ENCODE measurements at regions not wholly inside any gene's neighbourhood (a gene's known extent, or its start where the extent isn't known, plus 50 kb on each side); places are given as distances from the start of the nearest gene placed in this dataset.

DNA sequence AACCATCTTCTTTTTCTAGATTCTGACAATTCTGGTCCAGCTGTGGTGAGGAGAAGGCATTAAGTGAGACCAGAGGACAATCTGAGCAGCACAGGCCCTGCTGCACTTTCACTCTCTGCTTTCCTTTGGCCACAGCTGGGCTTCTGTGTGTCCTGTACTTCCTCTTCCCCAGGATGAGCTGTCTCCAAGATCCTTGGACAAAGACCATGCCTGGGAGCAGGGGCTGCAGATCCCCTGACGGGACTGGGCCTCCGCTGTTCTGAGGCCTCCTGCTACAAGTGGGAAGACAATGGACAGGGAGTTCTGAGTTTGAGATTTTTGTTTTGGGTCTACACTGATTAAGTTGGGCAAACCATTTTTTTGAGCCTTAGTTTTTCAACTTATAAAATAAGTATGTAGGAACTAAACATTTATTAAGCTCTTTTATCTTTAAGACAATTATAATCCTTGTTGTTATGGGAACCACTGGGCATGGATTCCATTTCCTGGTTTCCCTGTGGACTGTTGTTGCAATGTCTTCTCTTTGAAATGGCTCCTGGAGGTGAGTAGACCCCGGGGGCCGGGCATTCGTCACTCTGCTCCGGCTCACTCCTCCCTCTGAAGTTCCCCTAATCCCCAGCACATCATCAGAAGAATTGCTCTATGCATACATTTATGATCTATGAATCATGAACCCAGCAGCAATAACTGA, 266.6 kb downstream of the ACTR3 start:
- CTCF ChIA-PET: no interaction called here
- Histone ChIP-seq H3K9me3 (ENCODE audit: control insufficient read depth, insufficient read depth, low read length) (no peaks in the 10 kb centered on the region), H3K27ac (ENCODE audit: low read depth, low read length) (no peak overlapping the region), H3K4me3 (ENCODE audit: low read depth, low read length) (no peak overlapping the region), H3K27me3 (ENCODE audit: control insufficient read depth, insufficient read depth, low read length) (no peaks in the 10 kb centered on the region)
- DNase-seq (ENCODE audit: low read depth, low spot score): no peak
- TF ChIP-seq, protein P1, sequence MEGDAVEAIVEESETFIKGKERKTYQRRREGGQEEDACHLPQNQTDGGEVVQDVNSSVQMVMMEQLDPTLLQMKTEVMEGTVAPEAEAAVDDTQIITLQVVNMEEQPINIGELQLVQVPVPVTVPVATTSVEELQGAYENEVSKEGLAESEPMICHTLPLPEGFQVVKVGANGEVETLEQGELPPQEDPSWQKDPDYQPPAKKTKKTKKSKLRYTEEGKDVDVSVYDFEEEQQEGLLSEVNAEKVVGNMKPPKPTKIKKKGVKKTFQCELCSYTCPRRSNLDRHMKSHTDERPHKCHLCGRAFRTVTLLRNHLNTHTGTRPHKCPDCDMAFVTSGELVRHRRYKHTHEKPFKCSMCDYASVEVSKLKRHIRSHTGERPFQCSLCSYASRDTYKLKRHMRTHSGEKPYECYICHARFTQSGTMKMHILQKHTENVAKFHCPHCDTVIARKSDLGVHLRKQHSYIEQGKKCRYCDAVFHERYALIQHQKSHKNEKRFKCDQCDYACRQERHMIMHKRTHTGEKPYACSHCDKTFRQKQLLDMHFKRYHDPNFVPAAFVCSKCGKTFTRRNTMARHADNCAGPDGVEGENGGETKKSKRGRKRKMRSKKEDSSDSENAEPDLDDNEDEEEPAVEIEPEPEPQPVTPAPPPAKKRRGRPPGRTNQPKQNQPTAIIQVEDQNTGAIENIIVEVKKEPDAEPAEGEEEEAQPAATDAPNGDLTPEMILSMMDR (IDR thresholded peaks at IDR 0.05; ENCODE audit: low read depth, low read length): no peak
- POLR2A ChIA-PET: no interaction called here

DNA sequence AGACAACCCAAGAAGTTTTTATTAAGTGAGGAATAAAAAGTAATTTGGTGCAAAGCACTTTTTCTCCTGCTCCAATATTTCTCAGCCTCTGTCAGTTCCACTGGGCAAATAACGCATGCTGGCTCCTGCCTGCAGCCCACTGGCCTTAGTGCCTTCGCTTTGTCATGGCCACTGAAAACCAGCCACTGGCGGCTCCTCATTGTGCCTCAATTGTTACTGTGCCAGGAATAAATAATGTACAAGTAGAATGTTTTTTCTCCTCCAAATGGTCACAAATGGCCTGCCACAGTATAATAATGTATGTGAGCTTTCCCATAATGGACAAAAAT, 267.1 kb downstream of the ACTR3 start:
- Histone ChIP-seq H3K9me3 (ENCODE audit: control insufficient read depth, insufficient read depth, low read length) (no peaks in the 10 kb centered on the region), H3K4me3 (ENCODE audit: low read depth, low read length) (no peak overlapping the region), H3K27ac (ENCODE audit: low read depth, low read length) (no peak overlapping the region), H3K27me3 (ENCODE audit: control insufficient read depth, insufficient read depth, low read length) (no peaks in the 10 kb centered on the region)
- TF ChIP-seq, protein P1 (IDR thresholded peaks at IDR 0.05; ENCODE audit: low read depth, low read length): no peak
- POLR2A ChIA-PET: no interaction called here
- CTCF ChIA-PET: no interaction called here
- DNase-seq (ENCODE audit: low read depth, low spot score): no peak

DNA sequence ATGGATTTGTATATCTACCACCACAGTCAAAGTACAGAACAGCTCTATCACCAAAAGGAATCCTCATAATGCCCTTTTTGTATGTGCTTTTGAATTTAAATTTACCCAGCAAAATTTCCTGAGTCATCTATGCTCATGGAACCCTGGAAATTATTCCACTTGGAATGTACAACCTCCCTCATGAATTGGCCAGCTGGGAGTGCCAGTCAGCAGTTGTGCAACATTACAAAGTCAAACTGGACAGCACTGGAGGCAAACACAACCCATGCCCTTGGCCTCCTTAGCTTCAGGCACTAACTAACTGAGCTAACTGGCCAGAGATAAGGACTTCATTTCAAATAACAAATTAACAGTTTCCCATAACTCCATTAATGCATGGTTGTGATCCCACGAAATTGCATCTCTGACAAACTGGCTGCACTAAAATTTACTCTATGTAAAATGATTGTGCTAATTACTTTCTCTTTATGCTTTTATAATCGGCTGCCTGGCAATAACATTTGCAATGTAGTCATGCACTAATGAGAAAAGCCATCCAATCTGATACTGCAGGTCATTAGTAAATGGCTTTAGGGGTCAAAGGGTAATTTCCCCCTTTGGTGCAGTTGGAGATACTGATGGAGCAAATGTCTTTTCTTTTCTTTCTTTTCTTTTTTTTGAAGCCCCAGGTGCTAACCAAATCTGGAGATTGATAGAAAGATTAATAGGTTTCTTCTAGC, 270.5 kb downstream of the ACTR3 start:
- ChIA-PET POLR2A (no interaction called here), CTCF (no interaction called here)
- Histone ChIP-seq H3K9me3 (ENCODE audit: control insufficient read depth, insufficient read depth, low read length) (no peaks in the 10 kb centered on the region), H3K27me3 (ENCODE audit: control insufficient read depth, insufficient read depth, low read length) (no peaks in the 10 kb centered on the region), H3K27ac (ENCODE audit: low read depth, low read length) (no peak overlapping the region), H3K4me3 (ENCODE audit: low read depth, low read length) (no peak overlapping the region)
- DNase-seq (ENCODE audit: low read depth, low spot score): no peak
- TF ChIP-seq, protein P1 (IDR thresholded peaks at IDR 0.05; ENCODE audit: low read depth, low read length): no peak

DNA sequence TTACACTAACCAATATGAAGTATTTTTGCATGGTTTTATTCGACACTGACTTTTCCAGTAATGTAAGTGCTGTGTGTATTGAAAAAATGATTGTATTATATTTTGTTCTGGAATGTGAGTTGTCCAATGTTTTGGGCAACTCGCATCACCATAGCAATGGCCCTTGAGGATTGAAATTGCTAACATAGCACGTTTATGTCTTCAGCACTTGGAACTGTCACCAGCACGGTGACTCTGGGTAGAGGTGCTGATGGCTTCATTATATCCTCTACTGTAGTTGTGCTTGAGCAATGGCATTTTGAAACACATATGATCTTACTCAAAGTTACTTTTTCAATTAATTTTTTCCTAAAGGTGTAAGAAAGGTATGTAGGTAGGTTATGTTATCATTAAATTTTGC, 271.5 kb downstream of the ACTR3 start:
- Histone ChIP-seq H3K27me3 (ENCODE audit: control insufficient read depth, insufficient read depth, low read length) (no peaks in the 10 kb centered on the region), H3K4me3 (ENCODE audit: low read depth, low read length) (no peak overlapping the region), H3K27ac (ENCODE audit: low read depth, low read length) (no peak overlapping the region), H3K9me3 (ENCODE audit: control insufficient read depth, insufficient read depth, low read length) (no peaks in the 10 kb centered on the region)
- TF ChIP-seq, protein P1 (IDR thresholded peaks at IDR 0.05; ENCODE audit: low read depth, low read length): no peak
- ChIA-PET POLR2A (no interaction called here), CTCF (no interaction called here)
- DNase-seq (ENCODE audit: low read depth, low spot score): no peak

DNA sequence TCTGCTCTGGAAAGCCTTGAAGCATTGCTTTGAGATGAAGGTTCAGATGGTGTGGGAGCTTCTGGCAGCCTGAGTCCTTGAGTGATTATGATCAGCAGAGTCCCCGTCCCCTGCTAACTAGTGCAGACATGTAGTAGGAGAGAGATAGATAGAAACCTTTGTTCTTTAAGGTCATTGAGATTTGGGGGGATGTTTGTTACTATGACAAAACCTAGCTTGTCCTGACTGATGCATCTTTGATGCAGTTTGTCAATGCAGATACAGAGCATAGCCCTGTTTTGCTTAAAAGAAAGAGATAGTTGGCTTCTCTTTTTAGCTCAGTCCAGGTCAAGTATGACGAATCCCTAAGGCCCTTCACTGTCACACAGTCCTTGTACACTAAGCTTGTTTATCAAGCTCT, 274.6 kb upstream of the DPP10 start:
- Histone ChIP-seq H3K27me3 (ENCODE audit: control insufficient read depth, insufficient read depth, low read length) (no peaks in the 10 kb centered on the region), H3K27ac (ENCODE audit: low read depth, low read length) (no peak overlapping the region), H3K9me3 (ENCODE audit: control insufficient read depth, insufficient read depth, low read length) (no peaks in the 10 kb centered on the region), H3K4me3 (ENCODE audit: low read depth, low read length) (no peak overlapping the region)
- ChIA-PET POLR2A (no interaction called here), CTCF (no interaction called here)
- TF ChIP-seq, protein P1 (IDR thresholded peaks at IDR 0.05; ENCODE audit: low read depth, low read length): no peak
- DNase-seq (ENCODE audit: low read depth, low spot score): no peak
